SU-DHL-6 (cell line): ENCODE measurements at regions not wholly inside any gene's neighbourhood (a gene's known extent, or its start where the extent isn't known, plus 50 kb on each side); places are given as distances from the start of the nearest gene placed in this dataset.

Experiments used
- H2AFZ ChIP-seq: fragments of 200-600 bp; sonication (generic); 2 replicates; pipeline ENCODE4 v1.6.1; 2014; ENCODE audit warnings: low read depth, mild to moderate bottlenecking, moderate library complexity, mixed read lengths, antibody characterized with exemption, low read length; ENCODE audit not compliant: severe bottlenecking
- H3F3A ChIP-seq: fragments of 200-600 bp; shearing (Covaris generic); 2 replicates; pipeline ENCODE4 v1.6.0; 2016; ENCODE audit warnings: antibody characterized with exemption, mild to moderate bottlenecking; ENCODE audit not compliant: insufficient read depth
- H3K27ac ChIP-seq: fragments of 200-600 bp; sonication (generic); 2 replicates; pipeline ENCODE4 v1.5.1; 2016; ENCODE audit warnings: low read depth, mild to moderate bottlenecking, low read length, moderate library complexity, mixed read lengths
- H3K27me3 ChIP-seq: fragments of 200-600 bp; sonication (generic), shearing (Covaris generic); 2 replicates; pipeline ENCODE4 v1.6.0; 2014; ENCODE audit warnings: mild to moderate bottlenecking, low read length
- H3K36me3 ChIP-seq: fragments of 200-600 bp; sonication (generic); 2 replicates; pipeline ENCODE4 v1.6.1; 2014; ENCODE audit warnings: mild to moderate bottlenecking, low read length, mixed read lengths
- H3K4me2 ChIP-seq: fragments of 300-600, 200-600 bp; shearing (Covaris generic), sonication (generic); 2 replicates; pipeline ENCODE4 v1.6.0; 2014; ENCODE audit warnings: low read length, low read depth, mild to moderate bottlenecking; ENCODE audit not compliant: poor library complexity, severe bottlenecking
- H3K4me3 ChIP-seq: fragments of 200-600 bp; sonication (generic); 2 replicates; pipeline ENCODE4 v1.5.1; 2014; ENCODE audit warnings: antibody characterized with exemption, low read length, mild to moderate bottlenecking, mixed read lengths; ENCODE audit not compliant: insufficient read depth, poor library complexity, severe bottlenecking
- H3K79me2 ChIP-seq: fragments of 200-600 bp; sonication (generic); 2 replicates; pipeline ENCODE4 v1.6.1; 2014; ENCODE audit warnings: mild to moderate bottlenecking, low read length, moderate library complexity; ENCODE audit not compliant: insufficient read depth
- H3K9ac ChIP-seq: fragments of 200-600 bp; sonication (generic); 2 replicates; pipeline ENCODE4 v1.7.0; 2014; ENCODE audit warnings: mild to moderate bottlenecking, low read length
- H3K9me2 ChIP-seq: fragments of 200-600 bp; sonication (generic); replicated peaks from 2 replicates; pipeline ENCODE4 v1.6.1; 2014; ENCODE audit warnings: low read length; ENCODE audit not compliant: insufficient read depth
- H3K9me3 ChIP-seq: fragments of 200-600 bp; sonication (generic); 2 replicates; pipeline ENCODE4 v1.6.1; 2014; ENCODE audit warnings: low read length, mixed read lengths; ENCODE audit not compliant: insufficient read depth
- H4K20me1 ChIP-seq: fragments of 200-600 bp; sonication (generic); 2 replicates; pipeline ENCODE4 v1.6.1; 2014; ENCODE audit warnings: low read depth, mild to moderate bottlenecking, antibody characterized with exemption, low read length, moderate library complexity, mixed read lengths
- EZH2phosphoT487 ChIP-seq: fragments of 200-600 bp; sonication (generic), shearing (Covaris generic); conservative IDR thresholded peaks from 2 replicates; pipeline ENCODE4 v1.6.1; 2018; ENCODE audit warnings: mild to moderate bottlenecking, antibody characterized with exemption, low read length, moderate library complexity, mixed read lengths
- TF ChIP-seq, protein P1 (sequence below): fragments of 200-600 bp; sonication (generic); IDR thresholded peaks from one replicate; pipeline ENCODE4 v1.5.1; 2017; ENCODE audit warnings: antibody characterized with exemption, mild to moderate bottlenecking, low read length, moderate library complexity; ENCODE audit not compliant: insufficient read depth, poor library complexity, severe bottlenecking

DNA sequence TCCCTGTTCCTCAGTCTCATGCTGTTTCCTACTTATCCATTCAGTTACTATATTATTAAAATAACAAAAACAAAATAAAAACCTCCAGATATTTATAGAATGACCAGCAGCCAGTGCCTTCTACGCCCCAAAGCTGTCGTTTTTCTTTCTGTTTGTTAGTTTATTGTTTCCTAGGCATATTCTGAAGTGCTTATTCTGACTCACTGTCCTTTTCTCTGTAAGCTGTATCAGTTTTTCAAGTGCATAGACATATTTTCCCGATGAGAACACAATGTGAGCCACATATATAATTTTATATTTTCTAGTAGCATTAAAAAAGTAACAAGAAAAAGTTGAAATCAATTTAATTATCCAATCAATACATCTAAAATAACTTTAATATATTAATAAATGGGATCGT is 2158.6 kb upstream of the TENM3 start:
- Histone ChIP-seq H3K27ac (no peak overlapping the region), H3K79me2 (no peaks in the 10 kb centered on the region), H2AFZ (no peak overlapping the region), H3K9me3 (no peaks in the 10 kb centered on the region), H3K9ac (no peak overlapping the region), H3K4me2 (no peak overlapping the region), H3K4me3 (no peak overlapping the region), H3K27me3 (no peaks in the 10 kb centered on the region), H3K9me2 (no peaks in the 10 kb centered on the region), H3F3A (no peaks in the 10 kb centered on the region), H4K20me1 (no peaks in the 10 kb centered on the region), H3K36me3 (no peaks in the 10 kb centered on the region)
- TF ChIP-seq, protein P1, sequence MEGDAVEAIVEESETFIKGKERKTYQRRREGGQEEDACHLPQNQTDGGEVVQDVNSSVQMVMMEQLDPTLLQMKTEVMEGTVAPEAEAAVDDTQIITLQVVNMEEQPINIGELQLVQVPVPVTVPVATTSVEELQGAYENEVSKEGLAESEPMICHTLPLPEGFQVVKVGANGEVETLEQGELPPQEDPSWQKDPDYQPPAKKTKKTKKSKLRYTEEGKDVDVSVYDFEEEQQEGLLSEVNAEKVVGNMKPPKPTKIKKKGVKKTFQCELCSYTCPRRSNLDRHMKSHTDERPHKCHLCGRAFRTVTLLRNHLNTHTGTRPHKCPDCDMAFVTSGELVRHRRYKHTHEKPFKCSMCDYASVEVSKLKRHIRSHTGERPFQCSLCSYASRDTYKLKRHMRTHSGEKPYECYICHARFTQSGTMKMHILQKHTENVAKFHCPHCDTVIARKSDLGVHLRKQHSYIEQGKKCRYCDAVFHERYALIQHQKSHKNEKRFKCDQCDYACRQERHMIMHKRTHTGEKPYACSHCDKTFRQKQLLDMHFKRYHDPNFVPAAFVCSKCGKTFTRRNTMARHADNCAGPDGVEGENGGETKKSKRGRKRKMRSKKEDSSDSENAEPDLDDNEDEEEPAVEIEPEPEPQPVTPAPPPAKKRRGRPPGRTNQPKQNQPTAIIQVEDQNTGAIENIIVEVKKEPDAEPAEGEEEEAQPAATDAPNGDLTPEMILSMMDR: no peak
- no peak for TF ChIP-seq EZH2phosphoT487

DNA sequence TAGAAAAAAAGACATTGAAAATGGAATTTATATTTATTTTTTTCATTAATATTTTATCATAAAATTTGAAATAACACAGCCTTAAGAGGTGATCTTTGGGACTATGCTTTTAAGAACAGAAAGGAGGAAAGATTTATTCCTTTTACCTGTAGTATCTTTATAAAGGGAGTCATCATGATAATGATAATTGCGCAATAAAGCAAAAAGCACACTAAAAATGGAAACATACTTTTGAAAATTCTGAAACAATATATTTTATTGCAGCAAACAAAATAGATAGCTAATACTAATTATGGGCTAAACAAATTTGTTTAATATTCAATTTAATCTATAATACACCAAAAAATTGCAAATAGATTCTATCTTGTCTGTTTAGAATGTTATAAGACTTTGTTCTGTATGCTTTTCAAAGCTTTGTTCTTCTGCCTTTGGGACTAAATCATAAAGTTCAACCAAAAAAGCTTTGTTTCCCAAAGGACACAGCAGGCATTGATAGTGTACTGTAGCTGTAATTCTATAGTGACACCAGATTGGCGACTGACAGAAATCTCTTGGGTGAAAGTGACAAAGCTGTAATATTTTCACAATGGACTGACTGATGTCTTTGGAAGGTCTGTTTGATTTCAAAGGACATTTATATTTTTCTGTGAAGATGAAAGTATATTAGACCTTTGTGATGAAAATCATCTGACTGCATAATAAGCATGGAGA is 2156.6 kb upstream of the TENM3 start:
- no peaks in the 10 kb centered on the region for H3K27me3 ChIP-seq
- no peak overlapping the region for H3K4me3 ChIP-seq
- no peaks in the 10 kb centered on the region for H3K36me3 ChIP-seq
- H3K9me3 ChIP-seq: no peaks in the 10 kb centered on the region
- no peak for TF ChIP-seq EZH2phosphoT487
- TF ChIP-seq, protein P1: no peak
- no peak overlapping the region for H3K27ac ChIP-seq
- no peaks in the 10 kb centered on the region for H4K20me1 ChIP-seq
- no peaks in the 10 kb centered on the region for H3K9me2 ChIP-seq
- H2AFZ ChIP-seq: no peak overlapping the region
- H3F3A ChIP-seq: no peaks in the 10 kb centered on the region
- no peaks in the 10 kb centered on the region for H3K79me2 ChIP-seq
- H3K4me2 ChIP-seq: no peak overlapping the region
- no peak overlapping the region for H3K9ac ChIP-seq

DNA sequence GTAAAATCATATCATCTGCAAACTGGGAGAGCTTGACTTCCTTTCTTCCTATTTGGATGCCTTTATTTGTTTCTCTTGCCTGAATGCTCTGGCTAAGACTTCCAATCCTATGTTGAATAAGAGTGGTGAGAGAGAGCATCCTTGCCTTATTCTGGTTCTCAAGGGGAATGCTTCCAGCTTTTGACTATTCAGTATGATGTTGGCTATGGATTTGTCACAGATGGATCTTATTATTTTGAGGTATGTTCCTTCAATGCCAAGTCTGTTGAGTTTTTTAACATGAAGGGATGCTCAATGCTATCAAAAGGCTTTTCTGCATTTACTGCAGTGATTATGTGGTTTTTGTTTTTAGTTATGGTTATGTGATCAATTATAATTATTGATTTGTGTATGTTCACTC is 2144.6 kb upstream of the TENM3 start:
- H3K27ac ChIP-seq: no peak overlapping the region
- H3K36me3 ChIP-seq: no peaks in the 10 kb centered on the region
- no peaks in the 10 kb centered on the region for H3K79me2 ChIP-seq
- H4K20me1 ChIP-seq: no peaks in the 10 kb centered on the region
- TF ChIP-seq, protein P1: no peak
- TF ChIP-seq EZH2phosphoT487: no peak
- no peaks in the 10 kb centered on the region for H3K27me3 ChIP-seq
- H3K9me2 ChIP-seq: no peaks in the 10 kb centered on the region
- no peak overlapping the region for H2AFZ ChIP-seq
- no peaks in the 10 kb centered on the region for H3K9me3 ChIP-seq
- no peaks in the 10 kb centered on the region for H3F3A ChIP-seq
- no peak overlapping the region for H3K9ac ChIP-seq
- H3K4me2 ChIP-seq: no peak overlapping the region
- no peak overlapping the region for H3K4me3 ChIP-seq
